GM13977 (cell line): ENCODE measurements at regions not wholly inside any gene's neighbourhood (a gene's known extent, or its start where the extent isn't known, plus 50 kb on each side); places are given as distances from the start of the nearest gene placed in this dataset.
"Not testable (repeated sequence)": the region's sequence is repeated elsewhere in the genome, so short reads cannot be mapped to it uniquely, and the experiment has no call there.

ENCODE experiments used
- DNase-seq: peaks from one replicate; pipeline ENCODE4 v3.0.0; 2012; ENCODE audit warnings: low spot score
- CTCF ChIP-seq: IDR thresholded peaks from 2 replicates; pipeline ENCODE4 v1.5.1; 2012; ENCODE audit warnings: mild to moderate bottlenecking, control low read depth; ENCODE audit not compliant: insufficient read depth; ENCODE audit errors: extremely low read depth, missing control alignments
- in situ Hi-C: fragments of 300-500 bp; cut with MboI; formaldehyde crosslinking; loops from one replicate; pipeline ENCODE4 v1.12.0; 2022; ENCODE audit warnings: low sequenced_read_pairs, low pct_unique_long_range_greater_than_20kb, mixed read lengths, inconsistent platforms; ENCODE audit not compliant: unreplicated experiment

GRCh38 chr13:78061806-78062205, 143.2 kb upstream of the EDNRB start:
- no peak for DNase-seq
- in situ Hi-C loops = no loop called here
- no peak for TF ChIP-seq CTCF

GRCh38 chr13:78060966-78061365, 142.3 kb upstream of the EDNRB start:
- DNase-seq = no peak
- no peak for TF ChIP-seq CTCF
- in situ Hi-C loops = no loop called here

- in situ Hi-C loops, DNase-seq: not testable (repeated sequence)
These were observed 138.2 kb upstream of the EDNRB start for GRCh38 chr13:78056865-78057264.

GRCh38 chr13:78054157-78054556, 135.5 kb upstream of the EDNRB start:
- TF ChIP-seq CTCF = no peak
- in situ Hi-C loops = no loop called here
- no peak for DNase-seq

- DNase-seq = no peak
- no peak for TF ChIP-seq CTCF
- in situ Hi-C loops = no loop called here
These were observed 128.5 kb upstream of the EDNRB start for GRCh38 chr13:78047151-78047550.

GRCh38 chr13:78046331-78046730, 127.7 kb upstream of the EDNRB start:
- DNase-seq = no peak
- in situ Hi-C loops = no loop called here
- no peak for TF ChIP-seq CTCF

GRCh38 chr13:78045916-78046315, 127.3 kb upstream of the EDNRB start:
- in situ Hi-C loops = no loop called here
- TF ChIP-seq CTCF = no peak
- DNase-seq = no peak

GRCh38 chr13:78041366-78041765, 122.7 kb upstream of the EDNRB start:
- DNase-seq, in situ Hi-C loops: not testable (repeated sequence)
